ENCODE measurements at regions not wholly inside any gene's neighbourhood (a gene's known extent, or its start where the extent isn't known, plus 50 kb on each side); places are given as distances from the start of the nearest gene placed in this dataset.
"Not testable (repeated sequence)": the region's sequence is repeated elsewhere in the genome, so short reads cannot be mapped to it uniquely, and the experiment has no call there.

DNA sequence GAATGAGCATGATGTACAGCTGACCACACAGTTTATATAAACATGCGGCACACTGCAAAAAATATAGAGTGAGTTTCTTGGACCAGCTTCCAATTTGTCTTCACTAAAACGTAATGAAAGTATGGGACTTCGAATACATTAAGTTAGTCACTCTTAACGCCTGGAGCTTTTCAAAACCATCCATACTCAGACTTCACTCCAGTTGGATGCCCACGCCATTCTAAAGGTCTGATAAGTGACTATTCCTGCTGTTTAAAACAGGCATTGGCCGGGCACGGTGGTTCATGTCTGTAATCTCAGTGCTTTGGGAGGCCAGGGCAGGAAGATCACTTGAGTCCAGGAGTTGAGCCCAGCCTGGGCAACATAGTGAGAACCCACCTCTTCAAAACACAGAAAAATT is 84.6 kb downstream of the MYL12B start:
- TF ChIP-seq, protein P1, sequence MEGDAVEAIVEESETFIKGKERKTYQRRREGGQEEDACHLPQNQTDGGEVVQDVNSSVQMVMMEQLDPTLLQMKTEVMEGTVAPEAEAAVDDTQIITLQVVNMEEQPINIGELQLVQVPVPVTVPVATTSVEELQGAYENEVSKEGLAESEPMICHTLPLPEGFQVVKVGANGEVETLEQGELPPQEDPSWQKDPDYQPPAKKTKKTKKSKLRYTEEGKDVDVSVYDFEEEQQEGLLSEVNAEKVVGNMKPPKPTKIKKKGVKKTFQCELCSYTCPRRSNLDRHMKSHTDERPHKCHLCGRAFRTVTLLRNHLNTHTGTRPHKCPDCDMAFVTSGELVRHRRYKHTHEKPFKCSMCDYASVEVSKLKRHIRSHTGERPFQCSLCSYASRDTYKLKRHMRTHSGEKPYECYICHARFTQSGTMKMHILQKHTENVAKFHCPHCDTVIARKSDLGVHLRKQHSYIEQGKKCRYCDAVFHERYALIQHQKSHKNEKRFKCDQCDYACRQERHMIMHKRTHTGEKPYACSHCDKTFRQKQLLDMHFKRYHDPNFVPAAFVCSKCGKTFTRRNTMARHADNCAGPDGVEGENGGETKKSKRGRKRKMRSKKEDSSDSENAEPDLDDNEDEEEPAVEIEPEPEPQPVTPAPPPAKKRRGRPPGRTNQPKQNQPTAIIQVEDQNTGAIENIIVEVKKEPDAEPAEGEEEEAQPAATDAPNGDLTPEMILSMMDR (conservative IDR thresholded peaks at IDR 0.05; ENCODE audit: low read depth), result no peak
- ChIA-PET POLR2A (ENCODE audit: low non-redundant PET) (no interaction called here), CTCF (interaction anchor here (1.1 to 1.3 kb wide), 2 partner anchors 18 to 23 kb away, joined by 3 to 4 read pairs; no protein-coding TSS in a partner anchor)
- no peak for DNase-seq (ENCODE audit: low spot score)
- H3K27ac ChIP-seq, result peak overlapping the region; percentile 63

DNA sequence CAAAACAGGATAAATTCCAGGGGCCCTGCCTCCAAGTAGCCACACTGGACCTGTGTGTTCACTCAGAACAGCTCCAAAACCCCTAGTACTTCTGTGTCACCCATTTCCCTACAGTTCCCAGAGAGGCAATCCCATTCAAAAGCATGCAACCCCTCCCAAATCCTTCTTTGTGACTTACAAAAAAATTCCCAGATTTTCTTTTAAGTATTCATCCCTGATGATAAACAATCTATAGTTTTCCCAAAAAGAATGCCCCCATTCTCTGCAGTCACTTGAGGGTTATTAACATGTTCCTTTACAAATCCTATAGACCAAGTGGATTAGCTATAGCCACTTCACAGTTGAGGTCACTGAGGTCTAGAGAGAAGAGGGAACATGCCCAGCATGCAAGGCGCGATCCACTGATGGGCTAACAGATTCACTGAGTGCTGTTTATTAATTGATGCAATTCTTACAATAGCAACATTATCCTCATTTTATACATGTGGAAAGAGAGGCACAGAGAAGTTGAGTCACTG is 85.4 kb downstream of the MYL12B start:
- ChIA-PET CTCF (no interaction called here), POLR2A (ENCODE audit: low non-redundant PET) (no interaction called here)
- no peak for DNase-seq (ENCODE audit: low spot score)
- no peak overlapping the region for H3K27ac ChIP-seq
- TF ChIP-seq, protein P1 (conservative IDR thresholded peaks at IDR 0.05; ENCODE audit: low read depth), result no peak

DNA sequence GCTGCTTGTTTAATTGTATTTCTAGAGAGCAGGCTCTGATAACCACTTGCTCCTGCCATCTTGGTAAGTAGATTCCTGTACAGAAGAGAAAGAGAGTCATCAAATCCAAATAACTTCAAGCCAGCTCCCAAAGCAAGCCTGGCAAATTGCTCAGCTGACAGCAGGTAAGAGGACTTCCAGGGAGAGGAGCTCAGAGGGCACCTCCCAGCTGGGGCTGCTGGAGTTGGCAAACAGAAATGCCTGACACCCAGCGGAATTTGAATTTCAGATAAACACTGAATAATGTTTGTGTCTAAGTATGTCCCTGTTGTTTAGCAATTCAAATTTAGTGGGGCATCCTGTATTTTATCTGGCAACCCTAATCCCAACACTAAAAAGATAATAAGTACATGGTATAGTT is 86.2 kb downstream of the MYL12B start:
- ChIA-PET CTCF (no interaction called here), POLR2A (ENCODE audit: low non-redundant PET) (interaction anchor here (0.6 kb wide), 1 partner anchor 262 kb away, joined by 4 read pairs; no protein-coding TSS in a partner anchor)
- TF ChIP-seq, protein P1 (conservative IDR thresholded peaks at IDR 0.05; ENCODE audit: low read depth), result no peak
- H3K27ac ChIP-seq, result no peak overlapping the region
- no peak for DNase-seq (ENCODE audit: low spot score)

DNA sequence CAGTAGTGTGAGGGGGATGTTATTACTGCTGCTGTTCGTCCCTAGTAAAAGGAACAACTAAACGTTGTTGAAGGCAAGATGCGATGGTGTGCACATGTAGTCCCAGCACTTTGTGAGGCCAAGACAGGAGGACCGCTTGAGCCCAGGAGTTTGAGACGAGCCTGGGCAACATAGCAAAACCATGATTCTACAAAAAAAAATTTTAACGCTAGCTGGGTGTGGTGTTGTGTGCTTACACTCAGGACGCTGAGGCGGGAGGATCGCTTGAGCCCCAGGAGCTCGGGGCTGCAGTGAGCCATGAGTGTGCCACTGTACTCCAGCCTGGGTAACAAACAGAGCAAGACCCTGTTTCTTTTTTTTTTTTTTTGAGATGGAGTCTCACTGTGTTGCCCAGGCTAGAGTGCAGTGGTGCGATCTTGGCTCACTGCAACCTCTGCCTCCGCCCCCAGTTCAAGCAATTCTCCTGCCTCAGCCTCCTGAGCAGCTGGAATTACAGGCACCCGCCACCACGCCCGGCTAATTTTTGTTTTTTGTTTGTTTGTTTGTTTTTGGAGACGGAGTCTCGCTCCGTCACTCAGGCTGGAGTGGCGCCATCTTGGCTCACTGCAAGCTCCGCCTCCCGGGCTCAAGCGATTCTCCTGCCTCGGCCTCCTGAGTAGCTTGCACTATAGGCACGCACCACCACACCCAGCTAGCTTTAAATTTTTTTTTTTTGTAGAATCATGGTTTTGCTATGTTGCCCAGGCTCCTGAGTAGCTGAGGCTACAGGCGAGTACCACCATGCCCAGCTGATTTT is 87.3 kb downstream of the MYL12B start:
- CTCF ChIA-PET; POLR2A ChIA-PET (ENCODE audit: low non-redundant PET); DNase-seq (ENCODE audit: low spot score): not testable (repeated sequence)
- H3K27ac ChIP-seq, result peak overlapping the region; percentile 95

DNA sequence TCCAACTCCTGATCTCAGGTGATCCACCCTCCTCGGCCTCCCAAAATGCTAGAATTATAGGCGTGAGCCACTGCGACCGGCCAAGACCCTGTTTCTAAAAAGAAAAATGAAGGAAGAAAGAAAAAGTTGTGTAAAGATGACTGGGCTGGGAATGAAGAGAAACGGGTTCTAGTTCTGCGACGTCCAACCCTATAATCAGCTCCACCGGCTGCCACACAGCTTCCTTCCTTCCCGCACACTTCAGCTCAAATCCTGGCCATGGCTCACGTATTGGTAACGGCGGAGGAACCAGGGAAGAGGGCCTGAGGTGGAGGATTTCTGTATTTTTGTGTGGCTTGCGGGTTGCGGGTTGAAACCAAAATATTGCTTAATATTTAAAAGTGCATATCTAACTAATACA is 88.1 kb downstream of the MYL12B start:
- ChIA-PET CTCF (interaction anchor here (0.7 kb wide), 1 partner anchor 98 kb away, joined by 3 read pairs; no protein-coding TSS in a partner anchor), POLR2A (ENCODE audit: low non-redundant PET) (interaction anchor here (1.0 kb wide), 1 partner anchor 98 kb away, joined by 4 read pairs; no protein-coding TSS in a partner anchor)
- TF ChIP-seq, protein P1 (conservative IDR thresholded peaks at IDR 0.05; ENCODE audit: low read depth), result no peak
- H3K27ac ChIP-seq, result peak overlapping the region; percentile 95
- DNase-seq (ENCODE audit: low spot score), result no peak

DNA sequence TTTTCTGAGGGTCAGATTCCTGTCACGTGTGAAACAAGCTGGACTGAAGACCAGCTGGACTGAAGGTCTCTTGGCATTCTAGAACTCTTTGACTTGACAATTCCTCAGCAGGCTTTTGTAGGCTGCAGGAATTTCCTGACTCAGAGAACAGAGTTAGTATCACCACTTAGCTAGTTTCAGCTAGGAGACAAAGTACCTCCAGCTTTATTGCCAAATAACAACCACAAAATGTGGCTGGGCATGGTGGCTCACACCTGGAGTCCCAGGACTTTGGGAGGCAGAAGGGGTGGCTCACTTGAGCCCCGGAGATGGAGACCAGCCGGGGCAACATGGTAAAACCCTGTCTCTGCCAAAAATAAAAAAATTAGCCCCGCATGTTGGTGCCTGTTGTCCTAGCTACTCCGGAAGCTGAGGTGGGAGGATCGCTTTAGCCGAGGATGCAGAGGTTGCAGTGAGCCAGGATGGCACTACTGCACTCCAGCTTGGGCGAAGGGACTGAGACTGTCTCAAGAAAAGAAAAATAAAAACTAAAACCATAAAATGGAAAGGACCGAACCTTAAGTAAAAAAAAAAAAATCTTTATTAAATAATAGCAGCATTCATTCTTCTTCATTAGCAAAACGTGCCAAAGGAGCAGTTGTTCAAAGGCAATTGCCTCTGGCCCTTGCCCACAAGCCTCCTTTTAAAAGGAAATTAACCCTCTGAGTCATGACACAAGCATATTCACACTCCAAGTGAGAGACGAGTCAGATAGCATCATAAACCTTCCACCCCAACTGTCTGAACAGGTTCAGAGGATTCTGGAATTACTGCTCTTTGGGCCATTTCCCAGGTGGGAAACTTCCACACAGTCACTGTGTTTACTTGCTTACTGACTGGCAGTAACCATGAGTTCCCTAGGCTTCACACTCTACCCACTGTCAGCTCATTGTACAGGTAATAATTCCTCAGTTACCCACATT is 88.9 kb downstream of the MYL12B start:
- CTCF ChIA-PET, result interaction anchor here (0.7 kb wide), 1 partner anchor 97 kb away, joined by 3 read pairs; no protein-coding TSS in a partner anchor
- DNase-seq (ENCODE audit: low spot score), result peak; percentile 97
- TF ChIP-seq, protein P1 (conservative IDR thresholded peaks at IDR 0.05; ENCODE audit: low read depth), result no peak
- POLR2A ChIA-PET (ENCODE audit: low non-redundant PET), result interaction anchor here (0.5 to 1.0 kb wide), 3 partner anchors 29 to 103 kb away, joined by 4 to 5 read pairs (median 5); no protein-coding TSS in a partner anchor
- H3K27ac ChIP-seq, result peak overlapping the region; percentile 95
